Hepatocyte (in vitro differentiated cells): ENCODE measurements at regions not wholly inside any gene's neighbourhood (a gene's known extent, or its start where the extent isn't known, plus 50 kb on each side); places are given as distances from the start of the nearest gene placed in this dataset.

Experiments used
- DNase-seq: peaks from one replicate; pipeline ENCODE4 v3.0.0-alpha.2; 2016; ENCODE audit warnings: low spot score
- H2AFZ ChIP-seq: fragments of 200-600 bp; sonication (generic); 2 replicates; pipeline ENCODE4 v1.6.0; 2016; ENCODE audit warnings: antibody characterized with exemption, mild to moderate bottlenecking
- H3K27ac ChIP-seq: fragments of 200-600 bp; sonication (generic); 2 replicates; pipeline ENCODE4 v1.5.1; 2016; ENCODE audit warnings: mild to moderate bottlenecking
- H3K27me3 ChIP-seq: fragments of 200-600 bp; sonication (generic); 2 replicates; pipeline ENCODE4 v1.6.1; 2016
- H3K36me3 ChIP-seq: fragments of 200-600 bp; sonication (generic); replicated peaks from 2 replicates; pipeline ENCODE4 v1.5.1; 2016; ENCODE audit warnings: low read depth; ENCODE audit not compliant: insufficient read depth
- H3K4me1 ChIP-seq: fragments of 200-600 bp; sonication (generic); 2 replicates; pipeline ENCODE4 v1.5.1; 2016; ENCODE audit warnings: mild to moderate bottlenecking, moderate library complexity; ENCODE audit not compliant: insufficient read depth
- H3K4me2 ChIP-seq: fragments of 200-600 bp; sonication (generic); 2 replicates; pipeline ENCODE4 v1.6.0; 2016
- H3K4me3 ChIP-seq: fragments of 200-600 bp; sonication (generic); 2 replicates; pipeline ENCODE4 v1.5.1; 2016; ENCODE audit warnings: mild to moderate bottlenecking
- H3K79me2 ChIP-seq: fragments of 200-600 bp; sonication (generic); 2 replicates; pipeline ENCODE4 v1.6.0; 2017; ENCODE audit warnings: mild to moderate bottlenecking
- H3K9me2 ChIP-seq: fragments of 200-600 bp; sonication (generic); replicated peaks from 2 replicates; pipeline ENCODE4 v1.6.0; 2017; ENCODE audit warnings: mild to moderate bottlenecking; ENCODE audit not compliant: insufficient read depth
- H3K9me3 ChIP-seq: fragments of 200-600 bp; sonication (generic); 2 replicates; pipeline ENCODE4 v1.5.1; 2016; ENCODE audit warnings: low read depth, mild to moderate bottlenecking
- H4K20me1 ChIP-seq: fragments of 200-600 bp; sonication (generic); 2 replicates; pipeline ENCODE4 v1.6.0; 2016; ENCODE audit warnings: mild to moderate bottlenecking; ENCODE audit not compliant: insufficient read depth, poor library complexity, severe bottlenecking
- EZH2 ChIP-seq: fragments of 200-600 bp; sonication (generic); IDR thresholded peaks from 2 replicates; pipeline ENCODE4 v1.6.1; 2016; ENCODE audit warnings: antibody characterized with exemption, mild to moderate bottlenecking, borderline replicate concordance
- EZH2phosphoT487 ChIP-seq: fragments of 200-600 bp; sonication (generic); IDR thresholded peaks from one replicate; pipeline ENCODE4 v1.6.1; 2018; ENCODE audit warnings: antibody characterized with exemption, mild to moderate bottlenecking, low read depth, moderate library complexity; ENCODE audit not compliant: unreplicated experiment, severe bottlenecking
- WGBS: methylation state at CpG from one replicate; pipeline ENCODE4 v1.1.6; 2016; ENCODE audit warnings: low lambda C conversion rate; ENCODE audit errors: missing lambda C conversion rate; 5-methylcytosine and 5-hydroxymethylcytosine counted together
- TF ChIP-seq, protein P1 (sequence below): fragments of 200-600 bp; sonication (generic); IDR thresholded peaks from 2 replicates; pipeline ENCODE4 v1.5.1; 2016; ENCODE audit warnings: antibody characterized with exemption, mild to moderate bottlenecking; ENCODE audit not compliant: poor library complexity

DNA sequence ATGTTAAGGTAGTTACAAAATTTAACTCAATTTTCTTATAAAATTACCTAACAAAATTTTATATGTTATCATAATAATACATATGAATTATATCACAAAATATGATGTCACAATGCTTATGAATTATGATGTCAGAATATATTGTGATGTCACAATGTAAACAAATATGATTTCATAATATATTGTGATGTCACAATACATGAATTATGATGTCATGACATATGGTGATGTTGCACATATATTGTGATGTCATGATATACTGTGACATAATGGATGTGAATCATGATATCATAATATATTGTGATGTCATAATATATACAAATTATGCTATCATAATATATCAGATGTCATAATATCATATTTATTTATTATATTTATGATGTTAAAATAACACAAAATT is 1879.9 kb downstream of the TP53TG3F start:
- no peaks in the 10 kb centered on the region for H3K36me3 ChIP-seq

DNA sequence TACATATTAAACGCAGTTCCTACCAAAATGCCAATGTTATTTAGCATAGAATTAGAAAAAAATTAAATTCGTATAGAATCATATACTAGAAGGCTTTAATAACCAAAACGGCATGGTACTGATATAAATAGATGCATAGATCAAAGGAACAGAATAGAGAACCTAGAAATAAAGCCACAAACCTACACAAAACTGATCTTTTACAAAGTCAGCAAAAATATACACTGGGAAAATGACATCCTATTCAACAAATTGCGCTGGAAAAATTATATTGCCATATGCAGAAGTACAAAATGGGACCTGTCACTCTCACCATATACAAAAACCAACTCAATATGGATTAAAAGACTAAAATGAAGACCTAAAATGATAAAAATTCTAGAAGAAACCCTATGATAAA is 1882.6 kb downstream of the TP53TG3F start:
- H3K4me2 ChIP-seq = no peak overlapping the region
- H3K79me2 ChIP-seq = no peaks in the 10 kb centered on the region
- H4K20me1 ChIP-seq = no peaks in the 10 kb centered on the region
- no peak overlapping the region for H2AFZ ChIP-seq
- H3K36me3 ChIP-seq = no peaks in the 10 kb centered on the region
- no peaks in the 10 kb centered on the region for H3K4me1 ChIP-seq
- no peak for DNase-seq
- no peaks in the 10 kb centered on the region for H3K9me2 ChIP-seq
- peaks cover 11% of the 10 kb centered on the region for H3K9me3 ChIP-seq
- no peaks in the 10 kb centered on the region for H3K27me3 ChIP-seq
- H3K4me3 ChIP-seq = no peak overlapping the region
- H3K27ac ChIP-seq = no peak overlapping the region
- WGBS = 48% methylated on average over 4 of the region's 4 CpGs
- TF ChIP-seq, protein P1, sequence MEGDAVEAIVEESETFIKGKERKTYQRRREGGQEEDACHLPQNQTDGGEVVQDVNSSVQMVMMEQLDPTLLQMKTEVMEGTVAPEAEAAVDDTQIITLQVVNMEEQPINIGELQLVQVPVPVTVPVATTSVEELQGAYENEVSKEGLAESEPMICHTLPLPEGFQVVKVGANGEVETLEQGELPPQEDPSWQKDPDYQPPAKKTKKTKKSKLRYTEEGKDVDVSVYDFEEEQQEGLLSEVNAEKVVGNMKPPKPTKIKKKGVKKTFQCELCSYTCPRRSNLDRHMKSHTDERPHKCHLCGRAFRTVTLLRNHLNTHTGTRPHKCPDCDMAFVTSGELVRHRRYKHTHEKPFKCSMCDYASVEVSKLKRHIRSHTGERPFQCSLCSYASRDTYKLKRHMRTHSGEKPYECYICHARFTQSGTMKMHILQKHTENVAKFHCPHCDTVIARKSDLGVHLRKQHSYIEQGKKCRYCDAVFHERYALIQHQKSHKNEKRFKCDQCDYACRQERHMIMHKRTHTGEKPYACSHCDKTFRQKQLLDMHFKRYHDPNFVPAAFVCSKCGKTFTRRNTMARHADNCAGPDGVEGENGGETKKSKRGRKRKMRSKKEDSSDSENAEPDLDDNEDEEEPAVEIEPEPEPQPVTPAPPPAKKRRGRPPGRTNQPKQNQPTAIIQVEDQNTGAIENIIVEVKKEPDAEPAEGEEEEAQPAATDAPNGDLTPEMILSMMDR = no peak
- TF ChIP-seq EZH2 (no peak), EZH2phosphoT487 (no peak)

More for the DNA sequence above, 1879.9 kb downstream of the TP53TG3F start:
- H3K27ac ChIP-seq = no peak overlapping the region
- no peaks in the 10 kb centered on the region for H3K79me2 ChIP-seq
- no peak overlapping the region for H2AFZ ChIP-seq
- H3K9me3 ChIP-seq = peaks cover 4% of the 10 kb centered on the region
- H3K4me3 ChIP-seq = no peak overlapping the region
- H3K27me3 ChIP-seq = no peaks in the 10 kb centered on the region
- no peak overlapping the region for H3K4me2 ChIP-seq
- DNase-seq = no peak
- no peaks in the 10 kb centered on the region for H3K9me2 ChIP-seq
- no peaks in the 10 kb centered on the region for H4K20me1 ChIP-seq
- H3K4me1 ChIP-seq = no peaks in the 10 kb centered on the region
- TF ChIP-seq, protein P1 = no peak
- TF ChIP-seq EZH2 = no peak
- TF ChIP-seq EZH2phosphoT487 = no peak

DNA sequence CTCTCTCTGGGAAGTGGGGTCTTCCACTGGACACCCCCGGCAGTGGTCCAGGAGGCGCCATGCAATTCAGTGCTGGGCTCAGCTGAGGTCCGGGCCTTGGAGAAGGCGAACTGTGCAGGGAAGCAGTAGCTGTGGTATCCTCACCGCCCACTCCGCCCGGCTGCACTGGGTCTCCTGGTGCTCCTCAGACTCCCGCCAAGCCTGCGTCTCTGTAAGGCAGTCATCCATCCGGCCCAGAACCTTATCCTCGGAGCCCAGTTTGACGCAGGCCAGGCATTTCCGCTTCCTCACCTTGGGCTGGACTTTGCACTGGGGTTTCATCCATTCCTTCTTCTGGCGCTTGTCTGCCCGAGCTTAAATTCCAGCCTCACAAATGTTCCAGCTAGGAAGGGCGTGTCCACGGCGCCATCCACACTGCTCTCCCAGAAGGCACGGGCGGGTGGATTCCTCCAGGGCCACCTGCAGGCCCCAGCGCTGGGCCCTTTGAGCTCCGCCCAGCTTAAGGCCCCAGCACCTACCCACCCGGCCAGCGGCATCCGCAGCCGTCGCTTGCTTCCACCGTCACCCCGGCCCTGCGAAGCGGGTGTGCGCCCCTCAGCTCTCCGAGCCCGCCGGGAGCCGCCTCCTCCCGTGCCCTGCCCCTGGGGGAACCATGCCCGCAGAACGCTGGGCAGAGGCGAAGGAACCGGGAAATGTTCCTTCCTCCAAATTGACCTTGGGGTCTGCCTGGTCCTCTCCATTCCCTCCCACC is 1884.8 kb downstream of the TP53TG3F start:
- Histone ChIP-seq H3K4me3 (no peak overlapping the region), H3K27ac (no peak overlapping the region), H2AFZ (no peak overlapping the region), H3K27me3 (no peaks in the 10 kb centered on the region), H3K9me3 (peaks cover 11% of the 10 kb centered on the region), H3K36me3 (no peaks in the 10 kb centered on the region), H3K4me1 (no peaks in the 10 kb centered on the region), H3K9me2 (no peaks in the 10 kb centered on the region), H4K20me1 (no peaks in the 10 kb centered on the region), H3K4me2 (no peak overlapping the region), H3K79me2 (no peaks in the 10 kb centered on the region)
- 91% methylated on average over 33 of the region's 41 CpGs for WGBS
- no peak for DNase-seq
- no peak for TF ChIP-seq EZH2
- no peak for TF ChIP-seq EZH2phosphoT487
- TF ChIP-seq, protein P1 = no peak
